ENCODE measurements at regions not wholly inside any gene's neighbourhood (a gene's known extent, or its start where the extent isn't known, plus 50 kb on each side); places are given as distances from the start of the nearest gene placed in this dataset.
"Not testable (repeated sequence)": the region's sequence is repeated elsewhere in the genome, so short reads cannot be mapped to it uniquely, and the experiment has no call there.

GRCh38 chr2:166775176-166775575 is 113.1 kb upstream of the XIRP2 start:
- TF ChIP-seq, protein P1, sequence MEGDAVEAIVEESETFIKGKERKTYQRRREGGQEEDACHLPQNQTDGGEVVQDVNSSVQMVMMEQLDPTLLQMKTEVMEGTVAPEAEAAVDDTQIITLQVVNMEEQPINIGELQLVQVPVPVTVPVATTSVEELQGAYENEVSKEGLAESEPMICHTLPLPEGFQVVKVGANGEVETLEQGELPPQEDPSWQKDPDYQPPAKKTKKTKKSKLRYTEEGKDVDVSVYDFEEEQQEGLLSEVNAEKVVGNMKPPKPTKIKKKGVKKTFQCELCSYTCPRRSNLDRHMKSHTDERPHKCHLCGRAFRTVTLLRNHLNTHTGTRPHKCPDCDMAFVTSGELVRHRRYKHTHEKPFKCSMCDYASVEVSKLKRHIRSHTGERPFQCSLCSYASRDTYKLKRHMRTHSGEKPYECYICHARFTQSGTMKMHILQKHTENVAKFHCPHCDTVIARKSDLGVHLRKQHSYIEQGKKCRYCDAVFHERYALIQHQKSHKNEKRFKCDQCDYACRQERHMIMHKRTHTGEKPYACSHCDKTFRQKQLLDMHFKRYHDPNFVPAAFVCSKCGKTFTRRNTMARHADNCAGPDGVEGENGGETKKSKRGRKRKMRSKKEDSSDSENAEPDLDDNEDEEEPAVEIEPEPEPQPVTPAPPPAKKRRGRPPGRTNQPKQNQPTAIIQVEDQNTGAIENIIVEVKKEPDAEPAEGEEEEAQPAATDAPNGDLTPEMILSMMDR (IDR thresholded peaks at IDR 0.05; ENCODE audit: low read depth, low read length): no peak
- Histone ChIP-seq H3K27me3 (no peaks in the 10 kb centered on the region), H3K9me3 (ENCODE audit: low read depth) (no peaks in the 10 kb centered on the region), H3K36me3 (no peaks in the 10 kb centered on the region), H3K4me1 (ENCODE audit: low read depth) (no peaks in the 10 kb centered on the region), H3K4me3 (no peak overlapping the region), H3K27ac (no peak overlapping the region)
- no peak for DNase-seq (ENCODE audit: low read depth in 1 of 2, low spot score in 1 of 2)

DNA sequence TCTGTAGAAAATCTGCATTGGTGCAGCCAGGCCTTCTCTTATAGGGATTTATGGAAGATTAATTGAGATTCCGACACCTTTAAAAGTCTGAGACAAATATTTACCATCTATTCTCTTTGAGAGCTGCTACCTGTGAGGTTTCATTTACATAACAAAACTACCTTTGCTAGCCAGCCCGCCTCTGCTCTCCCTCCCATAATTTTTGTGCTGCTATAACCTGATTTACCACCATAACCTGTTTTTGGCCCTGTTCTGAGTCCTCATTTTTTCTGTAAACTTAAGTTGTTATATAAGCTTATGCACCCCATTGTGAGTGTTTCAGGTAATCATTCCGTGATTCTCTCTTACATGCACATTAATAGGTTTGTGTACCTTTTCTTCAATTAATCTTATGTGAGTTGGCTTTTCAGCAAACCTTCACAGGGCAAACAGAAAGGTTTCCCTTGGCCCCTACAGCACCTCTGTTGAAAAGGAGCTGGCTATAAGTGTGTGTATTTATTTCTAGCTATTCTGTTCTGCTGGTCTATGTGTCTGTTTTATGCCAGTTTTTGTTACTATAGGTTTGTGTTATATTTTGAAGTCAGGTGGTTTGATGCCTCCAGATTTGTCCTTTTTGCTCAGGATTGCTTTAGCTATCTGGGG is 114.9 kb upstream of the XIRP2 start:
- H3K27me3 ChIP-seq: no peaks in the 10 kb centered on the region
- DNase-seq (ENCODE audit: low read depth in 1 of 2, low spot score in 1 of 2): no peak
- H3K27ac ChIP-seq: no peak overlapping the region
- no peaks in the 10 kb centered on the region for H3K36me3 ChIP-seq
- no peaks in the 10 kb centered on the region for H3K4me1 ChIP-seq (ENCODE audit: low read depth)
- TF ChIP-seq, protein P1 (IDR thresholded peaks at IDR 0.05; ENCODE audit: low read depth, low read length): no peak
- no peak overlapping the region for H3K4me3 ChIP-seq
- H3K9me3 ChIP-seq (ENCODE audit: low read depth): no peaks in the 10 kb centered on the region

GRCh38 chr2:166768393-166769123 is 119.7 kb upstream of the XIRP2 start:
- Histone ChIP-seq H3K27ac (no peak overlapping the region), H3K36me3 (no peaks in the 10 kb centered on the region), H3K4me1 (ENCODE audit: low read depth) (no peaks in the 10 kb centered on the region), H3K9me3 (ENCODE audit: low read depth) (no peaks in the 10 kb centered on the region), H3K27me3 (no peaks in the 10 kb centered on the region), H3K4me3 (no peak overlapping the region)
- TF ChIP-seq, protein P1 (IDR thresholded peaks at IDR 0.05; ENCODE audit: low read depth, low read length): no peak
- no peak for DNase-seq (ENCODE audit: low read depth in 1 of 2, low spot score in 1 of 2)

GRCh38 chr2:166766769-166767322 is 121.4 kb upstream of the XIRP2 start:
- H3K27me3 ChIP-seq; DNase-seq (ENCODE audit: low read depth in 1 of 2, low spot score in 1 of 2); H3K4me1 ChIP-seq (ENCODE audit: low read depth); H3K9me3 ChIP-seq (ENCODE audit: low read depth); H3K4me3 ChIP-seq; H3K36me3 ChIP-seq; H3K27ac ChIP-seq: not testable (repeated sequence)

DNA sequence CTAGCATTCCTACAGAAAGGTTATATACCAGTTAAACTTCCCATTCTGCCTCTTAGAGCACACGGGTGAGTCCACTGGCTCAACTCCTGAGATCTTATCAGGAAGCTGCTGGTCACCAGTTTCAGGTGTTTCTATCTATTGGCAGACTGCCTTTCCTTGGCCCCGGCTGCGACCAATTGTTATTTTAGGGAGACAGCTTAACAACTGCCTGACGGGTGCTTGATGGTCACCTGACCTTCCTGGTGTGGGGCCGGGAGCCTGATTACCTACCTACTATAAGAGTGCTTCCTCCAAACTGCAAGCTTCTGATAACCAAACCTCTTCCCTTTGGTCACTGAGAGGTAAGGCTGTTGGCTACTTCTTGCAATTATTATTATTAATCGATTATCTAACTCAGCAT is 122.1 kb upstream of the XIRP2 start:
- Histone ChIP-seq H3K27ac (no peak overlapping the region), H3K4me3 (no peak overlapping the region), H3K9me3 (ENCODE audit: low read depth) (no peaks in the 10 kb centered on the region), H3K27me3 (no peaks in the 10 kb centered on the region), H3K4me1 (ENCODE audit: low read depth) (no peaks in the 10 kb centered on the region), H3K36me3 (no peaks in the 10 kb centered on the region)
- DNase-seq (ENCODE audit: low read depth in 1 of 2, low spot score in 1 of 2): no peak
- TF ChIP-seq, protein P1 (IDR thresholded peaks at IDR 0.05; ENCODE audit: low read depth, low read length): no peak

DNA sequence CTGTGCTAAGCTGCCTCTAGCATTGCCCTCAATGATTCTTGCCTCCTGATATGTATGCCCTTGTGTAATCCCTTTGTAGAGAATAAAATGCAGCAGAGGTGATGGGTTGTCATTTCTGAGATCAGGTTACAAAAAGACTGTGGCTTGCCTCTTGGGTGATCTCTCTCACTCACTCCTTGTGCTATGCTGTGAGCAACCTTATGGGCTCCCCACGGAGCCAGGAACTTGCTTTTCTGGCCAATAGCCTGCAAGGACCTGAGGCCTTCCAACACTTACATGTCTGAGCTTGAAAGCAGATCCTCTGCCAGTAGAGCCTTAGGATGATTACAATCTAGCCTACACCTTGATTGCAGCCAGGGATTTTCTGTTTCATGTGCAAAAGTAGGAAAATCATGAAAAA is 123.1 kb upstream of the XIRP2 start:
- Histone ChIP-seq H3K4me1 (ENCODE audit: low read depth) (no peaks in the 10 kb centered on the region), H3K9me3 (ENCODE audit: low read depth) (no peaks in the 10 kb centered on the region), H3K4me3 (no peak overlapping the region), H3K27me3 (no peaks in the 10 kb centered on the region), H3K27ac (no peak overlapping the region), H3K36me3 (no peaks in the 10 kb centered on the region)
- no peak for DNase-seq (ENCODE audit: low read depth in 1 of 2, low spot score in 1 of 2)
- TF ChIP-seq, protein P1 (IDR thresholded peaks at IDR 0.05; ENCODE audit: low read depth, low read length): no peak
